Left ventricle myocardium inferior (tissue), 1 donor: ENCODE measurements at regions not wholly inside any gene's neighbourhood (a gene's known extent, or its start where the extent isn't known, plus 50 kb on each side); places are given as distances from the start of the nearest gene placed in this dataset.
"Not testable (repeated sequence)": the region's sequence is repeated elsewhere in the genome, so short reads cannot be mapped to it uniquely, and the experiment has no call there.

Experiments
- DNase-seq: peaks from one replicate; pipeline ENCODE4 v3.0.0-alpha.2; 2020
- H3K27ac ChIP-seq: fragments of 200-600 bp; replicated peaks from 2 replicates; pipeline ENCODE4 v1.8.0; 2021
- H3K27me3 ChIP-seq: fragments of 200-600 bp; 2 replicates; pipeline ENCODE4 v1.8.0; 2021; ENCODE audit warnings: low read depth
- H3K36me3 ChIP-seq: fragments of 200-600 bp; 2 replicates; pipeline ENCODE4 v1.8.0; 2021
- H3K4me1 ChIP-seq: fragments of 200-600 bp; 2 replicates; pipeline ENCODE4 v1.8.0; 2021
- H3K4me3 ChIP-seq: fragments of 200-600 bp; 2 replicates; pipeline ENCODE4 v1.8.0; 2021; ENCODE audit warnings: mild to moderate bottlenecking, moderate library complexity
- H3K9me3 ChIP-seq: fragments of 200-600 bp; replicated peaks from 2 replicates; pipeline ENCODE4 v1.8.0; 2021
- CTCF ChIP-seq: fragments of 200-600 bp; IDR thresholded peaks from 2 replicates; pipeline ENCODE4 v1.8.0; 2021; ENCODE audit warnings: antibody characterized with exemption, mild to moderate bottlenecking, borderline replicate concordance
- intact Hi-C: fragments of 100-400 bp; cut with micrococcal nuclease; formaldehyde crosslinking; loops from one replicate; pipeline ENCODE4 v1.11.0; 2022
- donor health status: DM: no; HTN: yes; CAD: no; lungs with severe emphysema.

DNA sequence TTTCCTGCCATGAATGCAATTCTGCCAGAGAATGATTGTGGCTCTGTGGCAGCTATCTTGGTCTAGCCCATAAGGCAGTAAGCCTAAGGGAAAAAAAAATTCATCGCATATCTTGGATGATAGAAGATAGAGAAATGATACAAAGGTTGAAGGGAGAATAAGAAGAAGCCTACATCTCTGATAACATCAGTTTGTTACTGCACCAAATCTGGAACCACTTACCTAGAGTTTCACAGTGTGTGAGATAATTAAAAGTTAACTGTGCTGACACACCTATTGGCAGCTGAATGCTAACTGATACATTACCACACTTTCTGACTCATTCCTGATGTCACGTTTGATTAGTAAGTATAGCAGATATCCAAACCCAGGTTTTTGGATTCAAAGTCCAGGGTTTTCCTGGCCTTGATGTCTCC, 91.6 kb upstream of the TAF11L2 start:
- no peak for TF ChIP-seq CTCF
- no peak for DNase-seq
- Histone ChIP-seq H3K9me3 (no peaks in the 10 kb centered on the region), H3K36me3 (no peaks in the 10 kb centered on the region), H3K27ac (no peak overlapping the region), H3K4me3 (no peak overlapping the region), H3K27me3 (peaks cover 35% of the 10 kb centered on the region), H3K4me1 (no peaks in the 10 kb centered on the region)
- intact Hi-C loops = no loop called here

GRCh38 chr5:17411436-17412402, 86.3 kb upstream of the TAF11L2 start:
- H3K4me3 ChIP-seq = no peak overlapping the region

DNA sequence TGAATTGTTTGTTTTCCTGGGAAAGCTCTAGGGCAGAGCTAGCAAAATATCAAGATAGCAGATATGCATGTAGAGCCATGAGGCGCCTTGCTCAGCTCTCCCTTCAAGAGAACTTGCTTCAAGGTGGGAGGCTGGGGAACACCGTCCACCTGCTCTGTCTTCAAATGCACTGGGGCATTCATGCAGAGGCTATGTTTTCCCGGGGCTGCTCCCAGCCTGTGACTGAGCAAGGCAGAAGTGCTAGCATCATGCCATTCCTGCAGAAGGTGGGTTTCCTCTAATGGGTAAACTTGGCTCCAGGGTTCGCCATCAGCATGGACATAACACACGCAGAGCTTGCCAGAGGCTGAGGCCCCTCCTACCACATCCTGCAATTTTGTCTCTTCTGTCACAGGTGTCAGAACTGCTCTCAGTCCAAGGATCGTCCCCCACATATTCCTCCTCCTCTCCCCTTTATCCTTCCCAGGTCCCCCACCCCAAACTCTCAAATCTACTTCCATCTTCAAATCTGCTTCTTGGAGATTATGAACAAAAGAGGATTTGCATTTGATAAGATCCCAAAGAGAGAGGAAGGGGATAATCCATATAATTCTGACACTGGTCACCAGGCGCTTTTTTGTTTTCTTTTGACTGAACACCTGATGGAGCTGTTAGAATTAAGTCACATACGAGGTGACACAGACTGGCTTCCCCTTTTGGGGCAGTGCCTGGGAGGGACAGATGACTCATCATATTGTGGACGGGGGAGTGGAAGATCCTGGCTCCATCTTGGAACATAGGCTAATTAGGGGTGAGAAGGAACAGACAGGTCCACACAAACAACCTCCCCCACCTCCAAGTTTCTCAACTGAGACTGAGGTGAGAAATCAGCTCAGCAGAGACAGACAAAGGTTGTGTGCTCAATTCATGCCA, 85.0 kb upstream of the TAF11L2 start:
- H3K4me1 ChIP-seq = no peaks in the 10 kb centered on the region
- H3K27me3 ChIP-seq = peaks cover 8% of the 10 kb centered on the region
- DNase-seq = no peak
- H3K27ac ChIP-seq = no peak overlapping the region
- no peaks in the 10 kb centered on the region for H3K36me3 ChIP-seq
- no peaks in the 10 kb centered on the region for H3K9me3 ChIP-seq
- no peak for TF ChIP-seq CTCF
- intact Hi-C loops = no loop called here
- no peak overlapping the region for H3K4me3 ChIP-seq

More at GRCh38 chr5:17411436-17412402, 86.3 kb upstream of the TAF11L2 start:
- H3K27me3 ChIP-seq = peaks cover 8% of the 10 kb centered on the region
- intact Hi-C loops = no loop called here
- H3K27ac ChIP-seq = no peak overlapping the region
- H3K4me1 ChIP-seq = no peaks in the 10 kb centered on the region
- TF ChIP-seq CTCF = no peak
- DNase-seq = no peak
- no peaks in the 10 kb centered on the region for H3K36me3 ChIP-seq
- H3K9me3 ChIP-seq = no peaks in the 10 kb centered on the region

DNA sequence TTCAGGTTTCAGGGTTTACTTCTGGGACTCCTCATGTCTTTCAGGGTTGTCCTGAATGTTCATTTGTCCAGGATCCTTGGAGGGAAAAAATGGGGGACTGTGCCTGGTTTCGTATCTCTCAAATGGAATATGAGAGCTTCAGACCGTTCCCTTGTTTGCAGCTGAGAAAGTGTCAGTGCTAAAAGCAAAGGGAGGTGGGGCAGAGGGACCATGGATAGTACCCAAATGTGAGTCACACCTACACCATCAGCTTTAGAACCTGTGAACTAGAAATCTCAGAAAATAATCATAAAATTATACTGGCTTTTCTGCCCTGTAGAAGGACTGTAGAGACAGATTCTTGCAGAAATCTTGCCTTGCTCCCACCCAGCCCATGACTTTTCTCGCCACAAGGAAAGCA, 84.3 kb upstream of the TAF11L2 start:
- intact Hi-C loops = no loop called here
- TF ChIP-seq CTCF = no peak

GRCh38 chr5:17415321-17415758, 82.7 kb upstream of the TAF11L2 start:
- Histone ChIP-seq H3K4me1 (no peaks in the 10 kb centered on the region), H3K27me3 (no peaks in the 10 kb centered on the region), H3K9me3 (no peaks in the 10 kb centered on the region), H3K4me3 (no peak overlapping the region), H3K36me3 (no peaks in the 10 kb centered on the region), H3K27ac (no peak overlapping the region)
- DNase-seq = no peak
- intact Hi-C loops = no loop called here
- no peak for TF ChIP-seq CTCF

More for the DNA sequence above, 84.3 kb upstream of the TAF11L2 start:
- H3K27me3 ChIP-seq = peaks cover 8% of the 10 kb centered on the region
- no peak for DNase-seq
- H3K9me3 ChIP-seq = no peaks in the 10 kb centered on the region
- no peak overlapping the region for H3K4me3 ChIP-seq
- H3K36me3 ChIP-seq = no peaks in the 10 kb centered on the region
- no peak overlapping the region for H3K27ac ChIP-seq
- H3K4me1 ChIP-seq = no peaks in the 10 kb centered on the region

GRCh38 chr5:17416374-17416773, 81.7 kb upstream of the TAF11L2 start:
- H3K27me3 ChIP-seq, H3K9me3 ChIP-seq, H3K36me3 ChIP-seq, H3K4me1 ChIP-seq, DNase-seq, H3K27ac ChIP-seq, intact Hi-C loops, H3K4me3 ChIP-seq: not testable (repeated sequence)
